Nephron (organoid): ENCODE measurements at regions not wholly inside any gene's neighbourhood (a gene's known extent, or its start where the extent isn't known, plus 50 kb on each side); places are given as distances from the start of the nearest gene placed in this dataset.

Source experiments
- H3K27ac Mint-ChIP-seq, 3 experiments: 2 replicates each; pipeline ENCODE4 v1.8.0; 2020; ENCODE audit warnings: mixed read lengths in 3 of 3, mild to moderate bottlenecking in 2 of 3, moderate library complexity in 1 of 3
- H3K27me3 Mint-ChIP-seq: 2 replicates; pipeline ENCODE4 v1.8.0; 2021; ENCODE audit warnings: low read depth, mild to moderate bottlenecking, moderate library complexity, mixed read lengths
- H3K36me3 Mint-ChIP-seq: 2 replicates; pipeline ENCODE4 v1.8.0; 2020; ENCODE audit warnings: low read depth, mixed read lengths
- H3K4me1 Mint-ChIP-seq: 2 replicates; pipeline ENCODE4 v1.8.0; 2020; ENCODE audit warnings: mixed read lengths
- H3K4me3 Mint-ChIP-seq, 3 experiments: 2 replicates each; pipeline ENCODE4 v1.8.0; 2020; ENCODE audit warnings: mild to moderate bottlenecking in 3 of 3, mixed read lengths in 3 of 3, moderate library complexity in 2 of 3
- H3K9me3 Mint-ChIP-seq: 2 replicates; pipeline ENCODE4 v1.8.0; 2020; ENCODE audit warnings: mixed read lengths
- CTCF ChIP-seq, 3 experiments: fragments of 200-600 bp; sonication (generic); IDR thresholded peaks; one replicate each; pipeline ENCODE4 v1.5.0; 2021; ENCODE audit warnings: antibody characterized with exemption in 3 of 3; ENCODE audit not compliant: unreplicated experiment in 3 of 3

GRCh38 chr5:87069311-87069710, 198.4 kb upstream of the RASA1 start:
- H3K9me3 Mint-ChIP-seq, result no peaks in the 10 kb centered on the region

GRCh38 chr5:87069974-87070608, 197.6 kb upstream of the RASA1 start:
- H3K9me3 Mint-ChIP-seq, result no peaks in the 10 kb centered on the region
- H3K4me3 Mint-ChIP-seq, result no peak overlapping the region
- no peak overlapping the region for H3K27ac Mint-ChIP-seq
- peak in 2 of 3 experiments; percentile 23 to 27 for TF ChIP-seq CTCF (IDR thresholded peaks at IDR 0.05; ENCODE audit: unreplicated experiment in 3 of 3)
- no peaks in the 10 kb centered on the region for H3K4me1 Mint-ChIP-seq
- H3K27me3 Mint-ChIP-seq, result no peaks in the 10 kb centered on the region
- no peaks in the 10 kb centered on the region for H3K36me3 Mint-ChIP-seq

More at GRCh38 chr5:87069311-87069710, 198.4 kb upstream of the RASA1 start:
- Mint-ChIP-seq H3K27ac (no peak overlapping the region), H3K27me3 (no peaks in the 10 kb centered on the region), H3K4me1 (no peaks in the 10 kb centered on the region), H3K36me3 (no peaks in the 10 kb centered on the region), H3K4me3 (no peak overlapping the region)
- no peak for TF ChIP-seq CTCF (IDR thresholded peaks at IDR 0.05; ENCODE audit: unreplicated experiment in 3 of 3)

- Mint-ChIP-seq H3K36me3 (no peaks in the 10 kb centered on the region), H3K27me3 (no peaks in the 10 kb centered on the region), H3K27ac (no peak overlapping the region), H3K4me1 (no peaks in the 10 kb centered on the region), H3K9me3 (no peaks in the 10 kb centered on the region), H3K4me3 (no peak overlapping the region)
- TF ChIP-seq CTCF (IDR thresholded peaks at IDR 0.05; ENCODE audit: unreplicated experiment in 3 of 3), result no peak
These were observed 193.6 kb upstream of the RASA1 start for GRCh38 chr5:87074072-87074471.

GRCh38 chr5:87074934-87075541, 192.6 kb upstream of the RASA1 start:
- no peak for TF ChIP-seq CTCF (IDR thresholded peaks at IDR 0.05; ENCODE audit: unreplicated experiment in 3 of 3)
- H3K4me3 Mint-ChIP-seq, result no peak overlapping the region
- no peaks in the 10 kb centered on the region for H3K4me1 Mint-ChIP-seq
- H3K27ac Mint-ChIP-seq, result no peak overlapping the region
- H3K36me3 Mint-ChIP-seq, result no peaks in the 10 kb centered on the region
- H3K27me3 Mint-ChIP-seq, result no peaks in the 10 kb centered on the region
- no peaks in the 10 kb centered on the region for H3K9me3 Mint-ChIP-seq

GRCh38 chr5:87076411-87076810, 191.3 kb upstream of the RASA1 start:
- no peak for TF ChIP-seq CTCF (IDR thresholded peaks at IDR 0.05; ENCODE audit: unreplicated experiment in 3 of 3)

GRCh38 chr5:87076931-87077330, 190.8 kb upstream of the RASA1 start:
- Mint-ChIP-seq H3K9me3 (no peaks in the 10 kb centered on the region), H3K4me3 (no peak overlapping the region), H3K27ac (no peak overlapping the region), H3K27me3 (no peaks in the 10 kb centered on the region), H3K4me1 (no peaks in the 10 kb centered on the region), H3K36me3 (no peaks in the 10 kb centered on the region)
- TF ChIP-seq CTCF (IDR thresholded peaks at IDR 0.05; ENCODE audit: unreplicated experiment in 3 of 3), result no peak

More at GRCh38 chr5:87076411-87076810, 191.3 kb upstream of the RASA1 start:
- no peaks in the 10 kb centered on the region for H3K27me3 Mint-ChIP-seq
- H3K27ac Mint-ChIP-seq, result no peak overlapping the region
- no peaks in the 10 kb centered on the region for H3K4me1 Mint-ChIP-seq
- H3K9me3 Mint-ChIP-seq, result no peaks in the 10 kb centered on the region
- H3K36me3 Mint-ChIP-seq, result no peaks in the 10 kb centered on the region
- no peak overlapping the region for H3K4me3 Mint-ChIP-seq
